ENCODE measurements at regions not wholly inside any gene's neighbourhood (a gene's known extent, or its start where the extent isn't known, plus 50 kb on each side); places are given as distances from the start of the nearest gene placed in this dataset.

- DNase-seq: no peak
Measured at GRCh38 chr12:19884021-19884492, 444.8 kb downstream of the AEBP2 start.

GRCh38 chr12:19885093-19885812, 446.0 kb downstream of the AEBP2 start:
- no peak for DNase-seq

- no peak for DNase-seq
Measured at GRCh38 chr12:19886065-19886464, 446.8 kb downstream of the AEBP2 start.

GRCh38 chr12:19886639-19887064, 447.4 kb downstream of the AEBP2 start:
- DNase-seq: no peak

- no peak for DNase-seq
Measured at GRCh38 chr12:19890024-19890423, 450.7 kb downstream of the AEBP2 start.

- no peak for DNase-seq
Measured at GRCh38 chr12:19891936-19892591, 452.8 kb downstream of the AEBP2 start.

- DNase-seq: no peak
Measured at GRCh38 chr12:19893514-19893913, 454.2 kb downstream of the AEBP2 start.

GRCh38 chr12:19894050-19894449, 454.8 kb downstream of the AEBP2 start:
- DNase-seq: no peak

- DNase-seq: no peak
Measured at GRCh38 chr12:19894803-19895202, 455.5 kb downstream of the AEBP2 start.

- no peak for DNase-seq
Measured at GRCh38 chr12:19895246-19896020, 456.1 kb downstream of the AEBP2 start.

GRCh38 chr12:19896041-19896440, 456.7 kb downstream of the AEBP2 start:
- DNase-seq: no peak

- DNase-seq: no peak
Measured at GRCh38 chr12:19896534-19896933, 457.2 kb downstream of the AEBP2 start.

GRCh38 chr12:19897900-19898408, 458.7 kb downstream of the AEBP2 start:
- no peak for DNase-seq

- no peak for DNase-seq
Measured at GRCh38 chr12:19901841-19902240, 462.5 kb downstream of the AEBP2 start.

- DNase-seq: no peak
Measured at GRCh38 chr12:19904819-19905218, 463.5 kb upstream of the PDE3A start.

- no peak for DNase-seq
Measured at GRCh38 chr12:19908830-19909229, 459.5 kb upstream of the PDE3A start.

GRCh38 chr12:19909418-19909817, 458.9 kb upstream of the PDE3A start:
- DNase-seq: no peak

GRCh38 chr12:19910681-19911080, 457.7 kb upstream of the PDE3A start:
- no peak for DNase-seq

GRCh38 chr12:19912991-19913390, 455.3 kb upstream of the PDE3A start:
- no peak for DNase-seq

GRCh38 chr12:19915392-19916195, 452.7 kb upstream of the PDE3A start:
- no peak for DNase-seq

GRCh38 chr12:19916196-19916753, 452.1 kb upstream of the PDE3A start:
- no peak for DNase-seq

- no peak for DNase-seq
Measured at GRCh38 chr12:19916974-19917373, 451.4 kb upstream of the PDE3A start.
